ENCODE measurements at regions not wholly inside any gene's neighbourhood (a gene's known extent, or its start where the extent isn't known, plus 50 kb on each side); places are given as distances from the start of the nearest gene placed in this dataset.

GRCh38 chr10:109348324-109348723 is 575.0 kb downstream of the XPNPEP1 start:
- FAIRE-seq, result no peak
- no peak for DNase-seq (ENCODE audit: low read depth in 1 of 2, low spot score in 1 of 2)
- no peak for ATAC-seq
- ChIA-PET POLR2A (no interaction called here), CTCF (no interaction called here)
- Histone ChIP-seq H3K9me3 (no peaks in the 10 kb centered on the region), H3K4me1 (no peaks in the 10 kb centered on the region), H3K4me3 (no peak overlapping the region), H3K27ac (no peak overlapping the region), H3K4me2 (no peak overlapping the region)
- TF ChIP-seq ELK1 (IDR thresholded peaks at IDR 0.05; ENCODE audit: low read depth, low read length), result no peak
- TF ChIP-seq EP300 (IDR thresholded peaks at IDR 0.05), result no peak
- TF ChIP-seq BCL3 (IDR thresholded peaks at IDR 0.05), result no peak
- no peak for TF ChIP-seq ZSCAN20 (CRISPR knock-in tag; IDR thresholded peaks at IDR 0.05)
- no peak for TF ChIP-seq POLR2A (IDR thresholded peaks at IDR 0.05; ENCODE audit: low read length)
- no peak for TF ChIP-seq NPAS2 (CRISPR knock-in tag; IDR thresholded peaks at IDR 0.05; ENCODE audit: borderline replicate concordance)
- no peak for TF ChIP-seq RNF2 (IDR thresholded peaks at IDR 0.05; ENCODE audit: borderline replicate concordance, low read depth)
- TF ChIP-seq RARB (CRISPR knock-in tag; IDR thresholded peaks at IDR 0.05), result no peak
- no peak for TF ChIP-seq HOXB13 (CRISPR knock-in tag; IDR thresholded peaks at IDR 0.05; ENCODE audit: low read depth)
- no peak for TF ChIP-seq JUNB (IDR thresholded peaks at IDR 0.05)
- TF ChIP-seq GATA3 (IDR thresholded peaks at IDR 0.05; ENCODE audit: borderline replicate concordance), result no peak
- no peak for TF ChIP-seq HEYL (CRISPR knock-in tag; IDR thresholded peaks at IDR 0.05)

- H3K4me1 ChIP-seq, result no peaks in the 10 kb centered on the region
- no peak overlapping the region for H3K4me3 ChIP-seq
- ATAC-seq (no peak), DNase-seq (ENCODE audit: low read depth in 1 of 2, low spot score in 1 of 2) (no peak), FAIRE-seq (no peak)
- ChIA-PET CTCF (no interaction called here), POLR2A (no interaction called here)
- no peaks in the 10 kb centered on the region for H3K9me3 ChIP-seq
- TF ChIP-seq JUN (IDR thresholded peaks at IDR 0.05), result no peak
- no peak for TF ChIP-seq ZFP36 (IDR thresholded peaks at IDR 0.05; ENCODE audit: borderline replicate concordance, partially characterized antibody)
- no peak for TF ChIP-seq MYC (IDR thresholded peaks at IDR 0.05; ENCODE audit: borderline replicate concordance, low read length)
- no peak for TF ChIP-seq USF2 (IDR thresholded peaks at IDR 0.05)
- TF ChIP-seq TP53 (CRISPR knock-in tag; IDR thresholded peaks at IDR 0.05), result no peak
- TF ChIP-seq PBX3 (IDR thresholded peaks at IDR 0.05), result no peak
- TF ChIP-seq BHLHE40 (IDR thresholded peaks at IDR 0.05; ENCODE audit: low read depth, low read length), result no peak
- no peak for TF ChIP-seq EHF (CRISPR knock-in tag; IDR thresholded peaks at IDR 0.05)
- TF ChIP-seq REST (IDR thresholded peaks at IDR 0.05), result no peak
- TF ChIP-seq EP300 (IDR thresholded peaks at IDR 0.05), result no peak
- no peak for TF ChIP-seq HOXA7 (CRISPR knock-in tag; IDR thresholded peaks at IDR 0.05)
- no peak for TF ChIP-seq CHD2 (IDR thresholded peaks at IDR 0.05; ENCODE audit: low read length, partially characterized antibody)
- TF ChIP-seq CEBPB (IDR thresholded peaks at IDR 0.05), result no peak
- no peak for TF ChIP-seq RCOR1 (IDR thresholded peaks at IDR 0.05; ENCODE audit: low read depth, low read length)
- TF ChIP-seq CBX2 (IDR thresholded peaks at IDR 0.05; ENCODE audit: borderline replicate concordance, low read depth), result no peak
- TF ChIP-seq HDAC2 (IDR thresholded peaks at IDR 0.05), result no peak
- TF ChIP-seq MAX (IDR thresholded peaks at IDR 0.05), result no peak
- WGBS (ENCODE audit: missing lambda C conversion rate), result 0% methylated on average over 1 of the region's 1 CpG
- H3K27ac ChIP-seq, result no peak overlapping the region
- no peak overlapping the region for H3K4me2 ChIP-seq
Measured at GRCh38 chr10:109343293-109343692, 580.0 kb downstream of the XPNPEP1 start.
